GM19025 (cell line): ENCODE measurements at regions not wholly inside any gene's neighbourhood (a gene's known extent, or its start where the extent isn't known, plus 50 kb on each side); places are given as distances from the start of the nearest gene placed in this dataset.
"Not testable (repeated sequence)": the region's sequence is repeated elsewhere in the genome, so short reads cannot be mapped to it uniquely, and the experiment has no call there.

ENCODE experiments used
- ATAC-seq: cut with Tn5 transposase; IDR thresholded peaks from one replicate; pipeline ENCODE4 v1.9.1; 2021; ENCODE audit warnings: mild to moderate bottlenecking, low read depth, moderate library complexity; ENCODE audit not compliant: unreplicated experiment

DNA sequence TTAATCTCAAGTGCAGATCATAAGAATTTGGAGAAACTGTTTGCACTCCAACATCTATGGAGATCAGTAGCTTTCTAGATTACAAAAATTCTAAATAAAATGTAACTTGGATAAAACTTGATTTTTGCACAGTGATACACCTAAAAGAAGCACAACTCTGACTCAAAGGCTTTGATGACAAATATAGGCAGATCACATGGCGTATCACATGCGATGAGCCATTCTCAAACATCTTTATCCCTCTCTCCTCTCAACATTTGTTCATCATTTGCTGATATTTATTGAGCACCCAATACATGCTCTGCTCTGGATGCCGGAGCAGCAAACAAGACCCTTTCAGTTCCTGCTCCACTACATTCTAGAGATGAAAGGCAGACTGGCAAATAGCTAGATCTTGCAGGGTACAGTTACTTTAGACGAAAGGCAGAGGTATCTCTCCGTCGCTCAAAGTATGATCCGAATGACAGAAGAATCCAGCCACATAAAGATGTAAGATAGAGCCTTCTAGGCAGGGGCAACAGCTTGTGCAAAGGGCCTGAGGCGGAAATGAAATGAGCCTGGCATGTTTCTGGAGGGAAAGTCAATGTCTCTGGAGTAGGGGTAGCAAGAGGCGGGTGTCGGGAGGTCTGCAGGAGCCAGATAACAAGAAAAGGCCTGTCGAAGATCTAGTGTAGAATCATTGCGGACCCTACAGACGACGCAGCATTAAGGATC is 145.8 kb upstream of the ERRFI1 start:
- no peak for ATAC-seq

DNA sequence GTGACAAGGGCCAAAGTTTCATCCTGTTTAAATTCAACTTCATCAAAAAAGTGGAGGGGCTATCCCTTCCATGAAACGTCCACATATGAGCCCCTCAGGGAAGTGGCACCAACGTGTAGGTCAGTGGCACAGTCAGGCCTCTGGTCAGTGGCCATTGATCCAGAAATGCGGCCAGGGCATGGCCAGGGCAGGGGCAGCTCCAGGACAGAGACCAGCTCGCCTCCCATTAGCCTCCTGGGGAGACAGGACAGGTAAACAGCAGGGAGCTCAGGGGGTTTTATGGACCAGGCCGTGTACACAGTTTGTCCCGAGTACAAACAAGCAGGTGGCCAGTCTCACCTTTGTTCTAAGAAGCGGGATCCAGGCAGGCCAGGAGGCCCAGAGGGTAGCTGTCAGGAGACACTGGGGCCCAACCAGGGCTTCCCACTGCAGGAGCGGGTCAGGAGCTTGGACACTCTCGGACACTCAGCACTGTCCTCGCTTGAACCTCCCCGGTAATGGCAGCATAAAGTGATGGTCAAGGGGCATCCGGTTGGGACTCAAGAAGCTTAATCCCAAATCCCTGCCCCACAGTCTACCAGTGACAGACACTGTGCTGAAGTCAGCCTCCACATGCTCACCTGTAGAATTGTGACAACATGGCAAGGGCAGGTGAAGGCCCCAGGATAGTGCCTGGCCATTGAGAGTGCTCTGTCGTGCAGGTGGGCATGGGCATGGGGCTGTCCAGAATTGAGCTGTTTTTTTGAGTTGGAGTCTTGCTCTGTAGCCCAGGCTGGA is 144.1 kb upstream of the ERRFI1 start:
- no peak for ATAC-seq

DNA sequence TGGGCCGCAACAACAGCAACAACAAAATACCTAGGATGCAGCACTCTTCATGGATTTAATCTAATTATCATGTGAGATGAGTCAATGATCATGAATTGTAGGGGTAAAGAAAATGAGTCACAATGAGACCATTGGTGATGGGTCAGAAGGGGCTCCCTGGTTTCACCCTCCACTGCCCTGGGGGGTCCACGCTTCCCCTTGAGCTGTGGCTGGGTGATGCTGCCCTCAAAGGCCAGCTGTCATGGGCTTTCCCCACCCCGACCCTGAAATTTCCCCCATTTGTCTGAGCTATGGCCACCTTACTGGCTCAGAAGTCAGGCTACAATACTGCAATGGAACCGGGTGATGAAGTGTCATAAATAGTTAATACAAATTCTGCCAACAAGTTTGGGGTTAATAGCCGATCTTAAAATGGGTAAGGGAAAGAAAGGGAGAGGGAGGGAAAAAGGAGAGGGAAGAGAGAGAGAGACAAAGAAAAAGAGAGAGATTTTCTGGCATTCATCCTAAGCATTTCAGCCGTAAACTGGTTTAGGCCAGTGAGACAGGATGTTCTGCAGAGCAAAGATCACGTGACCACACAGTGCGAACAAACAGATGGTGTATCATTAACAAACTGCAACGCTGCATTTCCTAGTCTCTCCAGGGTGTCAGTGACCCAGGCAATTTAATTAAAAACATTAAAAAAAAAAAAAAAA is 143.4 kb upstream of the ERRFI1 start:
- peak; percentile 71 for ATAC-seq

DNA sequence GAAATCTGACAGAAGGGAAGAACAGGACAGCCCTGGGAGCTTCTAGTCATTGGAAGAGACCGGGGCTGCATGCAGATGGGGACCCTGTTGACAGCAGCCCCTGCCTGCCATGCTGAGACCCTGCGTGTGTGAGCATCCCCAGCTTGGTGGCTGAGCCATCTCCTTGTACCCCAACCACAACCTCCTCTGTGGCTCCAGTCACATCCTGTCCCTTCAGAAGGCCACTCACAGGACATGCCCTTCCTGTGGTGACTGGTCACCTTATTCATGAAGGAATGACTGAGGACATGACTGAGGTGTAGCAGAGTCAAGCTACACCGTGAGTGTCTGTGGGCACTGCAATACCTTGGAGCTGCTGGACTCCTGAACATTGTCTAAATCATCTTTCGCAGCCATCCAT is 141.8 kb upstream of the ERRFI1 start:
- no peak for ATAC-seq

DNA sequence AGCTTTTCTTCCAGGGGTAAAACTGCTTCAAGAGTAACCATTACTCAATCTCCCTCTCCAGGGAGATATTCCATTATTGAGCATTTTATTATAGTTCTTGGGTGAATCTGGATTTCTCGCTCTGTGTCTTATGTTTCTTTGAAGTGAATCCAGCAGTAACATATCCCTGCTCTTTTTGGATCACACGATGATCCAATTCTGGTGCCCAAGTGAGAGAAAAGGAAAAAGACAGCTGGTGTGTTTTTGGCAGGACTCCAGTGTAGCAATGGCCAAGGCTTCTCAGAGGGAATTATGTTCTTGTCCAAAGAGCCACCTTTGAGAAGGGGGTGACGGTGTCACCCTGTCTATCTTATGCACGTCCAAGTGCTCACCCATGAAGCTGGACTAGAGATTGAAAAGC is 140.3 kb upstream of the ERRFI1 start:
- ATAC-seq = no peak

DNA sequence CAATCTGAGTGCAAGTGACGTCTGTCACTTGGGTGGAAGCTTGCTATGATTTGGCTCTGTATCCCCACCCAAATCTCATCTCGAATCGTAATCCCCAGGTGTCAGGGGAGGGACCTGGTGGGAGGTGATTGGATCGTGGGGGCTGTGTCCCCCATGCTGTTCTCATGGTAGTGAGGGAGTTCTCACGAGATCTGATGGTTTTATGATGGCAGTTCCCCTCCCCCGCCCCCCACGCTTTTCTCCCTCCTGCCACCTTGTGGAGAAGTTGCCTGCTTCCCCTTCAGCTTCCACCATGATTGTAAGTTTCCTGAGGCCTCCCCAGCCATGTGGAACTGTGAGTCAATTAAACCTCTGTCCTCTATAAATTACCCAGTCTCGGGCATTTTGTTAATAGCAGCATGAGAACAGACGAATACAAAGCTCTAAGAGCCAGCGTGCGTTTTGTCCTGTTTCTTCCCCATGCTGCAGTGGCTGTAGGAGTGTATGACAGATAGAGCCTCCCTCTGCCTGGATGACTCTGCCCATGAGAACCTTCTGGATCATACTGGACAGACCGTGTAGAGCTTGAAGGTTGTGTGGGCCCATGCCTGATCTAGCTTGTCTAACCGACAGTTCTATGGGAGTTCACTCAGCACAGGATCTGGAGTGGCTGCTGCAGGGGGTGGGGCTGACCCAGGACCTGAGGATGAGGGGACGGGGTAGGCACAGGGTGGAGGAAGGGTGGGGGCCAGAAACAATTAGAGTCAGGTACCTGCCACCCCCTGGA is 139.7 kb upstream of the ERRFI1 start:
- ATAC-seq = no peak

DNA sequence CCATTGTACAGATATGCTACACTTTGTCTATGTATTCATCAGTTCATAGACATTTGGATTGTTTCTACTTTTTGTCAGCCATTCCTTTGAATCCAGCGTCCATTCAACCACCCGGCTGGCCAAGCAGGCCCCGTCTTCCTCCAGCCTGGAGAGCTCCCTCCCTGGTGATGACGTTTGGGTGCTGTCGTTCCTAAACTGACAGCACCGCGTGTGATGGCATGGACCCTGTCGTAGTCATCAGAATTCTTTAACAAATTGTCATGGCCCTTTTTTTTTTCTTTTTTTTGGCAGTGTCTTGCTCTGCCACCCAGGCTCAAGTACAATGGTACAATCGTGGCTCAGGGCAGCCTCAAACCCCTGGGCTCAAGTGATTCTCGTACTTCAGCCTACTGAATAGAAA is 138.6 kb upstream of the ERRFI1 start:
- no peak for ATAC-seq

DNA sequence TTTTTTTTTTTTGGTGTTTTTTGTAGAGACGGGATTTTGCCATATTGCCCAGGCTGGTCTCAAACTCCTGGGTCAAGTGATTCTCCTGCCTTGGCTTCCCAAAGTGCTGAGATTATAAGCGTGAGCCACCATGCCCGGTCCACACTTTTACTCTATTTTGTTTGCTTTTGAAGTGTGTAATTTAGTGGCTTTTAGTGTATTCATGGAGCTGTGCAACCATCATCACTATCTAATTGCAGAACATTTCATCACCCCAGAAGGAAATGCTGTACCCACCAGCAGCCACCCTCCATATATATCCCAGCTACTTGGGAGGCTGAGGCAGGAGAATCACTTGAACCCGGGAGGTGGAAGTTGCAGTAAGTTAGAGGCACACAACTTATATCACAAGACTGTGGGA is 136.9 kb upstream of the ERRFI1 start:
- no peak for ATAC-seq

DNA sequence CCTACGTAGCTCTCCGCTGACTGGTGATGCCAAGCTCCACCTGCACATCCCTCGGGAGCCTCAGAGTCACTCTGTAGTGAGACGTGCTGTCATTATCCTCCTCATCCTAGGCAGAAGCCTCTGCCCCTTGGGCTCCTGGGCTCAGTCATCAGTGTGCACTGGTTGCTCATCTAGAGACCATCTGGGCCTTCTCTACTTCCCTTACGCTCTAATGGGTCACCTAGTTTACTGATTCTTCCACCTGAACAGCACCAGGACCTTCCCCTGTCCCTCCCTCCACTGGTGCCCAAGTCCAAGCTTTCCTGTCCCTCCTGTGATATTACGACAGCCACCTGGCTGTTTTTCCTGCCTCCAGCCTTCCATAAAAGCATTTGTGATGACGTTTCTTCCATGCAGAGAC is 136.1 kb upstream of the ERRFI1 start:
- no peak for ATAC-seq

DNA sequence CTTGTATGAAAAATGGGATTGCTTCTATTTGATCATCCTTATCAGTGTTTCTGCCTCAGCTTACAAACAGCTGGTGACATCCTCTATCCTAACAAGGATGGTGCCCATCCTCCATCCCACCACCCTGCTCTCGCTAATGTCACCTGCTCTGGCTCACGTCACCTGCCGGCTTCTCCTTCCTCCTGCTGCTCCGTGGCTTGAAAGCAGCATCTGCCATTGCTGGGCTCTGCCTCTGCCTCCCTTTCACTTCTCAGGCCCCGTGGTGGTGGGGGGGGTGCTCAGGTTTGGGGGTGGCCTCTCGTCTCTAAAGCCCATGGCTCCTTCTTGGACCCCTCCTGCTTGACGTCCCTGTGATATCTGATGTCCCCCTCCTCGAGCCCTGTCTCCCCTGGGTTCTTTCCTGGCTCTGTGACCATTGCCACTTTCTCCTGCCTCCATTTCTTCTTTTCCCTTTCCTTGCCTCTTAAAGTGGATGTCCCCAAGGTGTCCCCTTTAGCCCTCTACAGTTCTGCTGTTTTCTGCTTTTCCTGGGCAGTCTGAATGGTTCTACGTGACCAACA is 135.5 kb upstream of the ERRFI1 start:
- no peak for ATAC-seq

DNA sequence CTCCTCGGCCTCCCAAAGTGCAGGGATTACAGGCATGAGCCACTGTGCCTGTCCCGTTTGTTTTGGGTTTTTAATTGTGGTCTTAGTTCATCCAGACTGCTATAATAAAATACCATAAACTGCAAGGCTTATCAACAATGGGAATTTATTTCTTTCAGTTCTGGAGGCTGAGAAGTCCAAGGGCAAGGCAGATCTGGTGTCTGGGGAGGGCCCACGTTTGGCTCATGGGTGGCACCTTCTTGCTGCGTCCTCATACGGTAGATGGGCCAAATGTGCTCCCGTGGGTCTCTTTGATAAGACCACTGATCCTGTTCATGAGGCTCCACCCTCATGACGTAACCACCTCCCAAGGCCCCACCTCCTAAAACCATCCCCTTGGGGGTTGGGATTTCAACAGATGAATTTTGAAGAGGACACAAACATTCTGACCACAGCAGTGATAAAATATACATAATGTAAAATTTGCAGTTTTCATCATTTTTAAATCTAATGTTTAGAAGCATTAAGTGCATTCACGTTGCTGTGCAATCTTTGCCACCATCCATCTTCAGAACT is 133.4 kb upstream of the ERRFI1 start:
- no peak for ATAC-seq

DNA sequence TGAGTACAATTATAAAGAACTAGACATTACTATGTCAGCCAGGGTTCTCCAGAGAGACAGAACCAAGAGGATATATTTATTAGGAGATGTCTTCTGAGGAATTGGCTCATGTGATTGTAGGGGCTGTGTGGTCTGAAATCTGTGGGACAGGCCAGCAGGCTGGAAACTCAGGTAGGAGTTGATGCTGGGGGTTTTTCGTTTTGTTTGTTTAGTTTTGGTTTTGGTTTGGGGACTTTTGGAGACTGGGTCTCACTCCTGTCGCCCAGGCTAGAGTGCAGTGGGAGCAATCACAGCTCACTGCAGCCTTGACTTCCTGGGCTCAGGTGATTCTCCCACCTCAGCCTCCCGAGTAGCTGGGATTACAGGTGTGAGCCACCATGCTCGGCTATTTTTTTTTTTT is 132.9 kb upstream of the ERRFI1 start:
- no peak for ATAC-seq

DNA sequence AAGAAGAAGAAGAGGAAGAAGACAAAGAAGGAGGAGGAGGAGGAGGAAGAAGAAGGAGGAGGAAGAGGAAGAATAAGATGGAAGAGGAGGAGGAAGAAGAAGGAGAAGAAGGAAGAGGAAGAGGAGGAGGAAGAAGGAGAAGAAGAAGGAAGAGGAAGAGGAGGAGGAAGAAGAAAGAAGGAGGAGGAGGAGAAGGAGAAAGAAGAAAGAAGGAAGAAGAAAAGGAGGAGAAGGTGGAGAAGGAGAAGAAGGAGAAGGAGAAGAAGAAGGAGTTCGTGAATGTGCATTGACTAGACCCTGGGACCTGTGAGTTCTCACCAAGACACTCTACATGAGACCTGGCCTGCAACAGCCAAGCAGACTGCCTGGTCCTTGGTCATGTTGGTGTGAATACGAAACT is 131.7 kb upstream of the ERRFI1 start:
- ATAC-seq = no peak

DNA sequence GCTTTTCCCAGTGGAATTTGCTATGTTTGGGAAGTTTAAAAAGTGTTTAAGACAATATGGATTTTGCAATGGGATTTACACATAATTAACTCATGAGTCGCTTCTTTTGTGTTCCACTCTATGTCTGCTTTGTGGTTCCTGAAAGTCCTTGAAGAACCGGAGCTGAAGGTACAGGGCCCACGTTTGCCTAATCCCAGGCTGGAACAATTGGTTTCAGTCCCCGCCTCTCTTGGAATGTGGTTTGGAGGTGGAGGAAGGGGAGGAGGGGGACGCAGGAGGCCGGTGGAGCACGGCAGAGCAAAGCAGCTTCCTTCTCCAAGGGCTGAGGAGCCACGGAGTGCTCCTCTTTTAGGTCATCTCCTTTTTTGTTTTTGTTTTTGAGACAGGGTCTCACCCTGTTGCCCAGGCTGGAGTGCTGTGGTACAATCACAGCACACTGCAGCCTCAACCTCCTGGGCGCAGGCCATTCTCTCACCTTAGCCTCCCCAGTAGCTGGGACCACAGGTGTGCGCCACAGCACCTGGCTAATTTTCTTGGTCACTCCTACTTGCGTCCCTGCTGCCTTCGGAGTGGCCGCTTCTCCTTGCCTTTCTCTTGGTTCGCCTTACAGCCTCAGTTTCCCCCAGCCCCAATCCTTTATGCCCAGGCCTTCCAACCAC is 129.5 kb upstream of the ERRFI1 start:
- no peak for ATAC-seq

DNA sequence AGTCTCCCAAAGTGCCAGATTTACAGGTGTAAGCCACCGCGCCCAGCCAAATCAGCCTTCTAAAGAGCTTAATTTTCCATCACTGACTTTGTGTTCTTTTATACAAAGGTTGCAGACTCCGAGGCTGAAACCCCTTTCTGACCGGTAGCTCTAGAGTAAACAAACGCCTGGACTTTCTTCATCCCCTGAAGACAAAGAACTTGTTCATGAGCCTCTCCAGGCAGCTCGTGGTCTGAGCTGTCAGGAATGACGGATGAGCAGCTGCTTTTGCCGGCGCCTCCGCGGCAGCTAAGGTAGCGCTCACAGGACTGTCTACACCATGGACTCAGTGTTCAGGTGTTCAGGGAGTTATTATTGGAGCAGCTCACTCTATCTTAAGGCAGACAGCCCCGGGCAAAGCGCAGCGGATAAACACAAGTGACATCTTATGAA is 128.5 kb upstream of the ERRFI1 start:
- no peak for ATAC-seq

DNA sequence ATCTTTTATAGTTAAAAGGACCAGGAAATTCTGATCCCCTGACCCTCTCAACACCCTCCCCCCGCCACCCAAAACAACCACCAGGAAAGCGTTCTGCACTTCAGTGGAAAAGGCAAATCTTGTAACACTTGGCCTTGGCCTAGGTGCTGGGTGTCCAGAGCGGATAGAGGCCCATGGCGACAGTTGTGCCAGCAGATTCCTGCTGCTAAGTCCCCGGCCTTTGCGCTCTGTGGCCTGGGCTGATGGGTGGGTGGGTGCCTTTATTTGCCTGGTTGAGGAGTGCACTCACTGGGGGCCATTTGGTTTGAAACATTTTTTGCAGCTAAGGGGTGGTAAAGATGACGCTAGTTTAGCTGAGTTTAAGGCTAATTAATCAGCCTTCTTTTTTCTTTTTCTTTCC is 127.9 kb upstream of the ERRFI1 start:
- ATAC-seq = no peak

DNA sequence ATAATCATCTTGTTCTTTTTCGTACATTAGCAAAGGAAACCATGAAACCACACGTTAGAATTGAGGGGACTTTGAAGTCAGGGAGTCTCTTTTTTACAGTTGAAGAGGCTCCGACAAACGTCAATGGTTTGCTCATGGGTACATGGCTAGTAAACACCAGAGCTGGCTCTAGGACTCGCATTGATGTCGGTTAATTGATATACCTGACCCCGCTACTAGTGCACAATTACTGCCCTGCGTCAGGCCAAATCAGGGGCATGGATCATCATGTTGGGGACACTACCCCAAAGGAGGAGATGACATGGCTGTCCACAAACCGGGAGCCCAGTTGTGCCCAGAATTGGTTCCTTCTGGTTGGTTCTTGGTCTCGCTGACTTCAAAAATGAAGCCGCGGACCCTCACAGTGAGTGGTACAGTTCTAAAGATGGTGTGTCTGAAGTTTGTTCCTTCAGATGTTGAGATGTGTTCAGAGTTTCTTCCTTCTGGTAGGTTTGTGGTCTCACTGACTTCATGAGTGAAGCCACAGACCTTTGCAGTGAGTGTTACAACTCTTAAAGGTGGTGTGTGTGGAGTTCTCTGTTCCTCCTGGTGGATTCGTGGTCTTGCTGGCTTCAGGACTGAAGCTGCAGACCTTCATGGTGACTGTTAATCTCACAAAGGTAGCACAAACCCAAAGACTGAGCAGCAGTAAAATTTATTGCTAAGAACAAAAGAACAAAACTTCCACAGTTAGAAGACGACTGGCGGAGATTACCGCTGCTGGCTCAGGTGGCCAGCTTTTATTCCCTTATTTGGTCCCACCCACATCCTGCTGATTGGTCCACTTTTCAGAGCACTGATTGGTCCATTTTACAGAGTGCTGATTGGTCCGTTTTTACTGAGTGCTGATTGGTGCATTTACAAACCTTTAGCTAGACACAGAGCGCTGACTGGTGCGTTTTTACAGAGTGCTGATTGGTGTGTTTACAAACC is 126.9 kb upstream of the ERRFI1 start:
- no peak for ATAC-seq

DNA sequence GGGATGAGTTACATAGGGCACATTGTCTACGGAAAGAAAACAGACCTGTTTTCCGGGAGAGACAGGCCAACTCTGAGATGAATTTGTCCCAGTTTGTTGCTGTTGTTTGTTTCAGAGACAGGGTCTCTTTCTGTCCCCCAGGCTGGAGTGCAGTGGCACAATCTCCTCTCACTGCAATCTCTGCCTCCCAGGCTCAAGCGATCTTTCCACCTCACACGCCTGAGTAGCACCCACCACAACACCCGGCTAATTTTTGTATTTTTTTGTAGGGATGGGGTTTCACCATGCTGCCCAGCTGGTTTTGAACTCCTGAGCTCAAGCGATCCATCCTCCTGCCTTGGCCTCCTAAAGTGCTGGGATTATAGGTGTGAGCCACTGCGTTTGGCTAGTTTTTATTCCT is 125.5 kb upstream of the ERRFI1 start:
- ATAC-seq = no peak

DNA sequence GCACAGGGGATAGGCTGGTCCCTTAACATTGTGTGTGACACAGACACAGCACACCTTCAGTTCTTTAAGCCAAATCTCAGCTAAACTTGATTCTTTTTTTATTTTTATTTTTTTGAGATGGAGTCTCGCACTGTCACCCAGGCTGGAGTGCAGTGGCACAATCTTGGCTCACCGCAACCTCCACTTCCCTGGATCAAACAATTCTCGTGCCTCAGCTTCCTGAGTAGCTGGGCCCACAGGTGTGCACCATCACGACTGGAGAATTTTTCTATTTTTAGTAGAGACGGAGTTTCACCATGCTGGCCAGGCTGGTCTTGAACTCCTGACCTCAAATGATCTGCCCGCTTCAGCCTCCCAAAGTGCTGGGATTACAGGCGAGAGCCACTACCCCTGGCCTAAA is 123.6 kb upstream of the ERRFI1 start:
- not testable (repeated sequence) for ATAC-seq
